NCI-H524 (cell line): ENCODE measurements at regions not wholly inside any gene's neighbourhood (a gene's known extent, or its start where the extent isn't known, plus 50 kb on each side); places are given as distances from the start of the nearest gene placed in this dataset.

Experiments used
- DNase-seq, 2 experiments: peaks; one replicate each; lab custom pipeline; 2025; lab: John Stamatoyannopoulos, UW

DNA sequence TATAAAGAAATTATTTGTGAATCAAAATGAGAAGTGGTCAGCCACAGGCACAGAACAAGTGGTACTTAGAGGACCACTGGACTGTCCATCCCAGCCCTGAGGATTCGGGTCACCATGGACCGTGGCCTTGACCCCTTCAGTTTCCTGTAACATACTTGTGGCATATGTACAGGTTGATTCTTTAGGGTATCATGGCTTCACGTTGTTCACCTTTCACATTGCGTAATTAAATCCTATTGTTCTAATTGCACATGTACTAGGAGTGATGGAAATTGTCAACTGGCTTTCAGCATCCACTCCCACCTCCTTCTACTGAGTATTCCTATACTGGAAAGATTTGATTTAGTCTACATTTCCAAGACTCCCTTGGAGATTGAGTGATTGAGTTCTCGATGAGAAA lies 148.3 kb upstream of the GJB5 start:
- no peak for DNase-seq

DNA sequence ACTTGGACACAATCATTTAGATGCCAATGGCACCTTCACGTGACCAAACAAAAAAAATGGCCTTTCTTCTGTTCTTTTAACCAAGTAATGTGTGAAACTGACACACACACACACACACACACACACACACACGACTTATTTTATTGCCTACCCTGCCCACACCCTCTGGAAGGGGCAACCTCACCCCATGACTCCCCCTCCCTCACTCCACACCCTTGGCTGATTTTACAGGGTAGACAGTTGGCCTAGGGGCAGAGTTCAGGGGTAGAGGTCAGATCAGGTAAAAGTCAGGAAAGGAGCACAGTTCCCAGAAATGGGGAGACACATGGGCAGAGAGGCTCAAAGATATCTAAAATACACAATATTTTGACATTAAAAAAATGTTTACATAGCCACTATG lies 144.8 kb upstream of the GJB5 start:
- no peak for DNase-seq

DNA sequence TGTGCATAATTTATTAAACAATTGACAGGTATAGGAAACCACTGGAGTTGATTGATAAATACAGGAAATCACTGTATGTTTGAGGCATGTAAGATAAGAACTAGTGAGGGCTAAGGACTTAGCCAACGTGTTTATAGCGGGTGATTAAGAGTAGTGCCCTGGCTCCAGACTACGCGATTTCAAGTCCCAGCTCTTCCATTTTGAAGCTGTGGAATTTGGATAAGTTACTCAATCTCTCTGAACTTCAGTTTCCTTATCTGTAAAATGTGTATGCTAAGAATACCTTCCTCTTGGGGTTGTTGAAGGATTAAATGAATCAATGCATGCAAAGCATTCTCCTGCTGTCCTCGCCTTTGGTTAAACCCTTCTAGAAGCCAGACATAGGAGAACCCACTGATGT lies 143.3 kb upstream of the GJB5 start:
- DNase-seq = no peak

DNA sequence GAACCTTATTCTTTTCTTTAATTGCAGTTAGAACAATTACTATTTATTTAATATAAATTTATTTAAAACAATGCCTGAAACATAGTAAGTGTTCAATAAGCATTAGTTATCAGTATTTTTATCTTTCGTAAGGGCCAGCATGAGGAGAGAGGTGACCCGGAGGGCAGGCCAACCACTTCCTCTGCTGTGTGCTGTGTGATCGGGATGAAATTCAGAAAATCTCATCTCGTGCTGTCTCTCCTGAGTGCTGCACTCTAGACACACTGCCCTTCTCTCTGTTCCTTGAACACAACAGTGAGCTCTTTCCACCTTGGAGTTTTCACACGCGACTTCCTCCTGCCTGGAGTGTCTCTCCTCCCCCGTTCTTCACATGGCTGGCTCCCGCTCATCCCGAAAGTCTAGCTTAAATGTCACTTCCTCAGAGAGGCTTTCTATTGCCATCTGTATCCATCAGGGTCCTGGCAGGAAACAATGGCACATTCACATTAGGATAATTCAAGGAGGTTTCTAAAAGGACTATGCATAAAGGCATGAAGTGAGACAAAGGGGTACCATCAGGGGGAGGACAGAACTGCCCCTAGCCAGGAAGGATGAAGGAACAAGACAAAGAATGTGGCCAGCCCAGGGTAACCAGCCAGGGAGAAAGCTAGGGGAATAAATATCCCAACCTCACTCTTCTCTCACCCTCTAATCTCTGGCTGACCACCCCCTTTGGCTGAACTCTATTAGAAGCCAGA lies 142.6 kb upstream of the GJB5 start:
- DNase-seq = no peak

DNA sequence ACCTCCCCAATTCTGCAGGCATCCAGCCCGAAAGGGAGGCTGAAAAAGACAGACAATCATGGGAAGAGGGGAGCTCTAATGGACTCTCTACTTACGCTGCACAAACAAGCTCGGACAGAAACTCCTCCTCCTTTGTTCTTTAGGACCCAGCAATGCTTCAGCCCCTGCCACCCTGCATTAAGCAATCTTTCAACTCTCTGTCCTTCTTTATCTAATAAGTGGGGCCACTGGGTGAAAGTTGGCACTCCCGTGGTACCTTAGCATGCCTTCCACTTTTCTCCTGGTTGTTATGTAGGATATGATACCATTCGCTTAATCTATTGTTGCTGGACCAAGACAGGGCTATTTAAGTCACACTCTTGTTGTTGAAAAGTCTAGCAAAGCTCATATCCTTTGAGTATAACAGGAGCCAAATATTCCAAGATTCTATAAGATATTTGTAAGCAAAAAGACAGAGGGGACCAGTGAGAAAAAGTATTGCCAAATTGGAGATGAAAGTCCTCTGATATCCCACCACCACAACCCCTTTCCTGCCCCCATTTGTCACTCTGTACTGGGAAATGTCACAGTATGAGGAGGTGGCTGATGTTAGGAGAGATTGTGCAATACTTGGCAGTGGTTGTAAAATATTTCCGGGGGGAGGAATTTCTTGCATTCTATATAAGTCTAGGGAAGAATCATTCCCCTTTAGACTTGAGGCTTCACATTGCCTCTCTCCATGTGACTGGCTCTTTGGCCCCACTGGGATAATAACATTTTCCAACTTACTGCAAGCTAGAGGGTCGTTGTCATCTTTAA lies 137.3 kb upstream of the GJB5 start:
- no peak for DNase-seq

DNA sequence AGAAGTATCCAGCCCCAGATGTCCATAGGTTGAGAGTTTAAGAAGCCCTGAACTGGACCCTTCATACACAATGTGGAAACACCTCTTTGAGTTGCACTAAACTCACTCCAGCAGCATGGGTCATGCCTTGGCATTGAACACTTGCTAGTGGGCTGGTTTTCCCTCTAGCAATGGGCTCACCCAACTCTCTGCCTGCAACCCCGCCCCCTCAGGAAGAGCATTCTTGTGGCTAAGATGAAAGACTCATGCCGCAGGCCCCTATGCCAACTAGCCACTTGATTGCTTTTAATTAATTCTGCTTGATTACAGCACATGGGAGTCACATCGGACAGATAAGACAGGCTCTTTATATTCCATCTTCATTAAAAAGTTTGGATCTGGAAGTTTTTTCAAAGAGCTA lies 136.5 kb upstream of the GJB5 start:
- DNase-seq = no peak

DNA sequence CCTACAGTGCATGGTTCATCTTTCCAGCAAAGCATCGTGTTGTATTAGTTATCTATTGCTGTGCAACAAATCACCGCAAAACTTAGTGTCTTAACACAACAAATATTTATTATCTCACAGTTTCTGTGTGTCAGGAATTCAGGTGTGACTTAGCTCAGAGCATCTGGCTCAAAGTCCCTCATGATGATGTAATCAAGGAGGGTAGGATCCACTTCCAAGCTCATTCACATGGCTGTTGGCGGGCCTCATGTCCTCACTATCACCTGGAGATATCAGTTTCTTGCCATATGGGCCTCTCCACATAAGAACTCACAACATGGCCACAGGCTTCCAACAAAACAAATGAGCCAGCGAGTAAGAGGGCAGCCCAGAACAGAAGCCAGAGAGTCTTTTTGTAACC lies 135.6 kb upstream of the GJB5 start:
- peak; percentile 34 to 83 for DNase-seq

DNA sequence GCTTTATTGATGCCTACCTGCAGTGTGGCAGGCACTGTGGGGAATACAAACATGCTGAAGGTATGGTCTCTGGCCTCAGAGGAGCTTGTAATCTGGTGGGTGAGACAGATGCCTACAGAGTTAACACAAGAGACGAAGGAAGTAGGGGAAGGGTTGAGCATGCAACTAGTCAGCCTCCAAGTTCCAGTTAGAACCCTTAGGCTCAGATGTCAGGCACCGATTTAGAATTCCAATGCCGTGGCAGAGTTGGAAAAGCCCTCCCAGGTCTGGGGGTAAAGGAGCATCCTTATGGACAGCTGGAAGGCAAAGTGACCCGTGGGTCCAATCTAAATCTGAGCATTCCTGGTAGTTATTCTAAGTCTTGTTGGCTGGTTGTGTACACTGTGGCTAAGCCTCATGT lies 132.9 kb upstream of the GJB5 start:
- no peak for DNase-seq

DNA sequence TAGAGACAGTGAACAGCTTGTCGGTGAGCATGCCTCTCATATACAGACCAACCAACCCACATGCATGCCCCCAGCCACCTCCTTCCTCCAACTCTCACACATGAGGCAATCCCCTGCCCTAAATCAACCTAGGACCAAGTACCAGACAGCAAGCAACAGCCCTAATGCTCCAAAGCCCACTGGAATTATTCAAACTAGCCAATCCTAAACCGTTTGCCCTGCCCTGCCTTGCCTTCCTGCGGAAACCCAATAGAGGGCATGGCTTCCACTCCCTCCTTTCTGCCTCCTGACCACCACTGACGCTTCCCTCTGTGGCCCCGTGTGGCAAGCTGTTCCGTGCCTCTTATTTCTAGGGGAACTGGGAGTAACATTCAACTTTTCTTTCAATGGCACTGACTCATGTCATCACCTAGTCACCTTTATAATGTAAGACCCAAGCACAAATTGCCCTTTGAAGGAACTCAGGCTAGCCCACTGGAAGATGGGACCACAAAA lies 129.3 kb upstream of the GJB5 start:
- no peak for DNase-seq

DNA sequence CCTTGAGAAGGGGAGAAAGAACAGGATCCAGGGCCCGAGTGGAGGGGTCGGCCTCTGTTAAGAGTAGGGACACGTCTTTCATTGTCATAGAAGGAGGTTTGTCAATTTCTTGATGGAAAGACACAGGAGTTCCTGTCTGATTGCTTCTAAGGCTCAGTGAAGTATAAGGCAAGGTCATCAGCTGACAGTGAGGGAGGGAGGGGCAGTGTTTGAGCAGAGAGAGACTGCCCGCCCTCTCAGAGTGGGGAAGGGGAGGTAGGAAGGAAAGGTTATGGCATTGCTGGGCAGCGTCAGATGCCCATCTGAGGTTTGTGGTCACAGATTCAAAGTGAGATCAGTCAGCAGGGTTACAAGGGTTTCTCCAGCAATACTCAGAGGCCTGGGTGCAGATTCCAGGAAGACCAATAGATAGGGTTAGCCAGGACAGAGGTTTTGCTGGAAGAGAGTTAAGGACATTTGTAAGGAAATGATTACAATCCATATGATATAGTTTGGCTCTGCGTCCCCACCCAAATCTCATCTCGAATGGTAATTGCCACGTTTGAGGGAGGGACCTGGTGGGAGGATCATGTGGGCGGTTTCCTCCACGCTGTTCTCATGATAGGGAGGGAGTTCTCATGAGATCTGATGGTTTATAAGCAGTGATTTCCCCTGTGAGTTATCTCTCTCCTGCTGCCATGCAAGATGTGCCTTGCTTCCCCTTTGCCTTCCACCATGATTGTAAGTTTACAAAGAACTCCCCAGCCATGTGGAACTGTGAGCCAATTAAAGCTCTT lies 127.2 kb upstream of the GJB5 start:
- DNase-seq = no peak

DNA sequence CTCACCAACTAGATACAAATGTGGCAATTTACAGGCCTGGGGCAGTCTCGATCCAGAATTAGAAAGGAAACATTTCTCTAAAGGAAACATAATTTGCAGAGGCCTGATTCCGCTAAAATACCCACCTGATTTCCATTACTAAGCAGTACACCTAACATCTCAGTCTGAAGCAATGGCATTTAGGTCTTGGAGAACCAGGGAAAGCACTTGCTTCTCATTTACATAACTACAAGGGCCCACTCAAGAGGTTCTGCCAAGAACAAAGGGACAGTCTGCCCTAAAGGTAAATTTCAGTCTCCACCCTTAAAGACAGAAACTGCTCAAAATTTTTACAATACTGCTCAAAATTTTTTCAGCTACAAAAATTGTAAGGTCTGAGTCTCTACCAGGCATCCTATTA lies 123.7 kb upstream of the GJB5 start:
- no peak for DNase-seq

DNA sequence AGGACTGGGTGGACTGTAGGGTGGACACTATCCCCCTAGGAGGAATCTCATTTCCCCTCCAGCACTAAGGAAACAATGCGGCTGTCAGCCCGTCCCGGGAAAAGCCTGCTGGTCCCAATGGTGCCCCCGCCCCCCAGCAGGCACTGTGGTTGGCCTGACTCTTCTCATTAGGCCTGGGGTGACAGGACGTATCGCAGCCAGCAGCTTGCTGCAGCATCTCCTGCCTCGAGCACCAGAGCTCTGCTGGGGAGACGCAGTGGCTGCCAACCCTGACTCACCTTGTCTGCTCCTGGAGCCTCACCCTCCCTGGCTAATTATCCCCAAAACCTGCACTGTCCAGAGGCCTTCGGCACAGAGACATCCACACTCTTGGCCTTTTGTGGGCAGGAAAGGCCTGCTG lies 115.1 kb upstream of the GJB5 start:
- no peak for DNase-seq

DNA sequence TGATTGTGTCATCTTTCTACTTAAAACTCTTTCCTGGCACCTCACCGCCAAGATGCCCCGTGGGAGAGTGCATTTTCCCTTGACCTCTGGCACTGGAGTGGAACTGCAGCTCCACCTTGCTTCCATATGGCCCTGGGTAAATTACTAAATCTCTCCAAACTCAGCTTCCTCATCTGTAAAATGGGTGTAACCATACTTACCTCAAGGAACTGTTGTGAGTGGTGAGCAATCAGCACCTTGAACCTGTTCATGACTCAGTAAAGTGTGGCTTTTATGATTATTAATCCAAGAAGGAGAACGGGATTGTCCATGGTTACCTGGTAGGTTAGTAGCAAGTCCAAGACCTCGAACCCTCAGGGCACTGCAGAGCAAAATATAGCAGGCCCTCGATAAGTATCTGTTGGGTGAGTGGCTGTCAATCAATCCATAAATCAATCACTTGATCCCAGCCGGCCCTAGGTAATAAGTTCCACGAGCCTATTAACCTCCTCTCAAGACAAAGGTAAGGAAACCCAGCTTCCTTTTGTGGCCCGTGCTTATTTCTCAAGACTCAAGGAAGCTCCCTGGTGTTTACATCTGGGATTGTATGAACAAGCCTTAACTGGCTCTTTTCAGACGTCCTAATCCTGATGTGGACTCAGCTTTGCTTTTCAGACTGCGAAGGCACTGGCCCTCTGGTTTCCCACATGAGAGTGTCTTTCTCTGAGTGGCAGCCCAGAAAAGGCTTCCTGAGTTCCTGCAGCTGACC lies 114.0 kb upstream of the GJB5 start:
- DNase-seq = no peak

DNA sequence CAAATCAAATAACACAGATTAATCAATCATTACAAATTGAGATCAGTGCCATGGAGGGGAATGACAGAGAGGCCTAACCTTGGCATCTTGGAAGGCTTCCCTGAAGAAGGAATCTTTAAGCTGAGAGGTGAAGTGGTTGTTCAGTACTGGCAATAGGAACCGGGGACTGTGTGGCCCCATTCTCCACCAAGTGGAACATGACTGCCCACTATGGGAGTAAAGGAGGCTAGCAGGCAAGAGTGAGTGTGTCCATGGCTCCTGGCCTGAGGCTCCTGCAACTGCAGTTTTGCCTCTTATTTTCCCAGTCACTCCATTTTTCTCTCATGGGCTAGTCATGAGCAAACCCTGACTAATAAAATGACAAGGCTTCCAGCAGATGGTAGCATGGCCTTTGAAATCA lies 112.2 kb upstream of the GJB5 start:
- peak in 1 of 2 experiments; percentile 8 for DNase-seq

DNA sequence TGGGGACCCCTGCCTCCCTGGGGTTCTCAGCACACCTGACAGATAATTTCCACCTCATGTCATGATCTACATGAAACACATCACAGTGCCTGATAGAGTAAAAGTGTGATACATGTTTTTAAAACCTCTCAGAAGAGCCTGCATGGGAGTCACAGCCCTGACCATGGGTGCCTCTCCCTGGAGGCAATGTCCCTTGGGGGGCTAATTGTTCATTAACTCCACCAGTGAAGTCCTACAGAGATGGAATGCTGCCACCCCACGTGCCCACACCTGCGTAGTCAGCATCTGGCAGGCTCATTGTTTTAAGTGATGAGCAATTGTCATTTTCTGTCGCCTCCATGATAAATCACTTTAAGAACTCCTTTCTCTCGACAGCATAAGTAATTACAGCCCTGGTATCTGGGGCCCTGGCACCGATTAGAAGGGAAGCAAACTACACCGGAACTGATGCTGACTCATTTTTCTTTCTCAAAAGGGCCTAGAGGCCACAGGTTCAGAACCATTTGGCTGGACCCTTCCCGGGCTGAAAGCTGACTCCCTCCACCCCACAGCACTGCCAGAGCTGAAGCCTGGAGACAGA lies 109.6 kb upstream of the GJB5 start:
- DNase-seq = no peak

DNA sequence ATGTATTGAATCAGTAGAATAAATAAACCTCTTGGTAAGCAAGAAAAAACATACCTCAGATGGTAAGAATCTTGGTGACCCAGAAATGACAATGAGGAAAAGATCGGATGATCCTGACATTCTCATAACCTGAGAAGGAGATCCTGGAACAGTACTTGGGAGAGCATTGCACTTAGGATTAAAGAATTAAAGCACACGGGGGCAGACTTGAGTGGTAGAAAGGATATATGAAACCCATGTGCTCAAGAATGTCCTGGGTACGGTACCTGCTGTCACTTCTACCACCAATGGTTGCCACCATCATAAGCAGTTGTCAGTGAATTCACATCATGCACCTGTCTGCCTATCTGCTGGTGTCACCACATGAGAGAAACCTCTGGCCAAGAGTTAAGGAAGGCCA lies 108.9 kb upstream of the GJB5 start:
- DNase-seq = peak; percentile 37 to 52

DNA sequence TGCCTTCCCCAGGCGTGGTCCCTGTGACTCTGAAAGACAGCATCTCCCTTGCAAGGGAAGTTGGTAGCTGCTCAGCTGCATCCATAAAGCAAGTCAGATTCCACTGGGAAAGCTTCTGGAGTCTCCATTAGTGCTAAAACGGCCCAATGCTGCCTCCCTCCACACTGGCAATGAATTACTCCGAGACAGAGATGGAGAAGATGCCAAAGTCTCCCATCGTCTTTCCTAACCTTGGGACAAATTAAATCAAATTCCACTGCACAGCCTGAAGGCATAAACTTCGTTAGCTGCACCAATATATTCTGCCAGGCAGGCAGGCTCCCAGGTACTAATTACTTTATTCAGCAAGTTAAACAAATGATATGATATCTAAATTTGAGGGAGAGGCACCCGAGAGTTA lies 106.3 kb upstream of the GJB5 start:
- no peak for DNase-seq

DNA sequence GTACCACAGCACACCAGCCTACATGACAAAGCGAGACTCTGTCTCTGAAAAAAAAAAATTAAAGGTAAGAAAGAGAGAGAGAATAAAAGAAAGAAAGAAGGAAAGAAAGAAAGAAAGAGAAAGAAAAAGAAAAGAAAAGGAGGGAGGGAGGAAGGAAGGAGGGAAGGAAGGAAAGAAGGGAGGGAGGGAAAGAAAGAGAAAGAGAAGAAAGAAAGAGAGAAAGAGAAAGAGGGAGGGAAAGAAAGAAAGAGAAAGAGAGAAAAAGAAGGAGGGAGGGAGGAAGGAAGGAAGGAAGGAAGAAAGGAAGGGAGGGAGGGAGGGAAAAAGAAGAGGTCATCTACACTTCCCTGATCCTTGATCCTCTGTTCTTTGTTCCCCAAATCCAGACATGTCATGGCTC lies 104.8 kb upstream of the GJB5 start:
- DNase-seq = no peak

DNA sequence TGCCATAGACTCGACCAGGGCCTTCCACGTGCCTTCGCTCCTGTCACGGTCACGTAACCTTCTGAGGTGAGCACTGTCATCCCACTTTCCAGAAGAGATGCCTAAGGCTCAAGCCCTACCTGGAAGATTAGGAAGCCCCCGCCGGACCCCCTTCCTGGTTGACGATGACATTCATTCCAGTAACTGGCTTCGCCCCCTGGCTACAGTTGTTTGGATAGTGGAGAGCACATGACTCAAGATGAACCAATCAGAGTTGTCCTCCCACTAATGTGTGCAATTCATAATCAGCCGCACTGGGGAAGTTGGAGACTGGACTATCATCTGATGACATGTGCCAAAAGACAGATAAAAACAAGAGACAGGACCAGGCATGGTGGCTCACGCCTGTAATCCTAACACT lies 104.0 kb upstream of the GJB5 start:
- no peak for DNase-seq

DNA sequence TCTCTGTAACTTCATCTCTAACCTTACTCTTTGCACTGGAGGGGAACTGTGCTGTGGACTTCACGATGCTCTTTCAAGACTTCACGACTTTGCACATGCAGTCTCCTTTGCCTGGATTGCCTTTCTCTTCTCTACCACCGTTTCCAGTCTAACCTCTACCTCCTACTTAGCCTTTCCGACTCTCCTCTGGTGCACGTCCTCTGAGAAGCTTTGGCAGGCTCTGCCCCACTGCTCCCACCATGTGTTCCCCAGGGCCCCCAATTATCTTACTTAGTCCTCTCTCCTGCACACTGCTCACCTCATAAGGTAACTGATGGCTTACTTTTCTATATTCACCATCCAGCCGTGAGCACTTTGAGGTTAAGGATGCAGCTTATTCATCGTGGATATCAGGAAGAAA lies 101.7 kb upstream of the GJB5 start:
- DNase-seq = no peak

DNA sequence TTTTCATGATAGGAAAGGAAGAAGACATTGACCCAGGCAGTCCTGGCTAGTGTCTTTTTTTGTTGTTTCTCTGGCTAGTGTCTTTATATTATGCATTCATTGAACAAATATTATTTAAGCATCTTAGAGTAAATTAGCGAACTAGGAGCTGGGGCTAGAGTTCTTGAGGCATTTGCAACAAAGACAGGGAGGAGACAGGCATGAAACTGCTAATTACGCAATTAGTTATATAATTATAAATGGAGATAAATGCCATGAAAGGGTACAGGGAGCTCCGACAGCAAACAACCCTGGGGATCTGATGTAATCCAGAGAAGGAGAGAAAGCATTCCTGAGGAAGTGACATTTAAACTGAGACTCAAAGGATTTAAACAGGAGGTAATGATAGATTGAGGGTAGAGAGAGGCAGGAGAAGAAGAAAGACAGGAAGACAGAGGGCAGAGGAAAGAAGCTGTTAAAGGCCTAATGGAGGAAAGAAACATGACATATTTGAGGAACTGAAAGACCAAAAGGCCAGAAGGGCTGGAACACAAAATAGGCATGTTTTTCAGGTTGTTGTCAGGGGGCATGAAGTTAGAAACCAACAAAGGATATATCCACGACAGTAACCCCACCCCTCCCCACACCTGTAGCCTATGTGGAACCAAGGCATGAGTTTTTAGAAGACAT lies 99.5 kb upstream of the GJB5 start:
- no peak for DNase-seq
